OCI-LY1 (cell line): ENCODE measurements at regions not wholly inside any gene's neighbourhood (a gene's known extent, or its start where the extent isn't known, plus 50 kb on each side); places are given as distances from the start of the nearest gene placed in this dataset.

Source experiments
- CTCF ChIP-seq: fragments of 200-600 bp; sonication (generic), shearing (Covaris generic); IDR thresholded peaks from 2 replicates; pipeline ENCODE4 v1.5.1; 2017; ENCODE audit warnings: mild to moderate bottlenecking, antibody characterized with exemption, low read length, moderate library complexity, mixed read lengths
- EZH2 ChIP-seq: fragments of 200-600 bp; sonication (generic), shearing (Covaris generic); IDR thresholded peaks from 2 replicates; pipeline ENCODE4 v1.8.0; 2017; ENCODE audit warnings: borderline replicate concordance, mixed run types, mild to moderate bottlenecking, antibody characterized with exemption, low read length, moderate library complexity, mixed read lengths

- TF ChIP-seq CTCF (no peak), EZH2 (no peak)
These were observed 477.7 kb upstream of the SYT1 start for GRCh38 chr12:78386871-78387270.
